GM18867 (cell line): ENCODE measurements at regions not wholly inside any gene's neighbourhood (a gene's known extent, or its start where the extent isn't known, plus 50 kb on each side); places are given as distances from the start of the nearest gene placed in this dataset.
"Not testable (repeated sequence)": the region's sequence is repeated elsewhere in the genome, so short reads cannot be mapped to it uniquely, and the experiment has no call there.

Experiments used
- ATAC-seq: cut with Tn5 transposase; IDR thresholded peaks from one replicate; pipeline ENCODE4 v1.9.1; 2021; ENCODE audit warnings: mild to moderate bottlenecking, moderate library complexity; ENCODE audit not compliant: unreplicated experiment

- ATAC-seq, result not testable (repeated sequence)
Measured at GRCh38 chr1:149228672-149229585, 125.6 kb upstream of the NBPF9 start.

DNA sequence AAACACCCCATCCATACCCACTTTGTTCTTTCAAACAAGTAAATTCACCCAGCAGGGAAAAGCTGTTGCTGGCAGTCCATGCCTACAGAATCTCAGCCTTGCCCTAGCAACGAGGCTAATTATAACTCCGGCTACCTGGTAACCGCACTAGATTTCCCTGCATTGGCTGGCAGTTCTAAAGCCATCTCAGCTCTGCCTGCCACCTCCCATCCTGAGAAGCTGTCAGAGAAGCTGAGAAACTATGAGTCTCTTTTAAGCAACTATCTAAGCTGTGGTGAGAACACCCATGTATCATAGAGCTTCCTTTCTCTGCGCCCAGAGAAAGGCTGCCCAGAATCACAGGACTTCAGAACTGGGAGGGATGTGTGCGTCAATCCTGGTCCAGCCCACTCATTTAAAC is 126.5 kb upstream of the NBPF9 start:
- not testable (repeated sequence) for ATAC-seq

DNA sequence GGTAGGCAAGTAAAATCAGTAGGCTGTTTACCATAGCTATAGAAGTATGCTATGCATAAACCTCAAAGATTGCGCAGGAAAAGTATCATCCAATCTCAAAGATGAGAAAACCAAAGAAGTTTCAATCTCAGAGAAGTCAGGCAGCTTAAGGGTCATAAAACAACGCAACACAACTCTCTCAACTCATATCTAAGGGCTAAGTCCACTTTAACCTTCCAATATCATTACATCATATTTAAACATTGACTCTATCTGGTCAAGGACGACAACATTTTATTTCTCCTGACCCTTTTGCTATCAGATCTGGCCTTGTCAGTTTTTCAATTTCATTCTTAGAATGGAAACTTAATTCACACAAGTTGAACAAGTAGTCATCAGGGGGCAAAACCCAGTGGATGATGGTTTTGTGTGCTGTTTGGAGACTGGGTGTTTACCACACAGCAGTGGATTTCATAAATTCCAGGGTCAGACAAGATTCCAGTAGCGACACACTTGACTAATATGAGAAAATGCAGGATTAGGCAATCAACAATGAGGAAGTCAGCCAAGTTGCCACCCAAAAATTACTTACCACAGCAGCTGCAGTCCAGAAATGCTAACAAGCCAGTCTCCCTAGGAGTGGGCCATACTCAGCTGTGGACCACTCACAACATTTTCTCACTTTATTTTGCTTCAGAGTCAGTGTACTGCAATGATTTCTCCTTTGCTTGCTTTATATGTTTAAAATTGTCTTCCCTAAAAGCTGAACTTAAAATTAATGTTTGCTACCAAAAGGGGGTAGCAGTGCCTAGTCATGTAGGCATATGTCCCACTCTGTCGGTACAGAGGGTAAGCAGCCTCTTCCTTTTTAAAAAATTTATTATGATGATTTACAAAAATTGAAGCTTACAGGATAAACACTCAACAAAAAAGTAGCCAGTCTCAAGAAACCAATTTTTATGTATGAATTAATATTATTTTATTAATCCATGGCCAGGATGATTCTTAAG is 131.9 kb upstream of the NBPF9 start:
- ATAC-seq, result not testable (repeated sequence)

DNA sequence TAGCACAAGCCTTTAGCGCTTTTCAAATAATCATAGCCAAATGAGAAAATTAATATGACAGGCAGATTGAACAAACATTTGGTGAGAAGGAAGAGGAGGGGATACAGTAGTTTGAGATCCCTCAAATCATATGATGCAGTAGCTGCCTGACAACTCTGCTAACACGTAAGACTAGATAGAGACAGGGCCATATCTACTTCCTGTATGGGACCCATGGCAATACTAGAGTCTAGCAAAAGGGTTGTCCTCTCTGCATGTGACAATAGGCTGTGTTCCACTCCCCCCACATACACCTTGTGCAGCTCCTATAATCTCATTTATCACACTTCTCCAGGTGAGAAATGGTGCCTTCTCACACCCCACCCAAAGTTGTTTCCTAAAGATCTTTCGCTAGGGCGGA is 134.2 kb upstream of the NBPF9 start:
- not testable (repeated sequence) for ATAC-seq

GRCh38 chr1:149239897-149240508 is 136.7 kb upstream of the NBPF9 start:
- ATAC-seq, result not testable (repeated sequence)

GRCh38 chr1:149240530-149240929 is 137.2 kb upstream of the NBPF9 start:
- ATAC-seq, result not testable (repeated sequence)

DNA sequence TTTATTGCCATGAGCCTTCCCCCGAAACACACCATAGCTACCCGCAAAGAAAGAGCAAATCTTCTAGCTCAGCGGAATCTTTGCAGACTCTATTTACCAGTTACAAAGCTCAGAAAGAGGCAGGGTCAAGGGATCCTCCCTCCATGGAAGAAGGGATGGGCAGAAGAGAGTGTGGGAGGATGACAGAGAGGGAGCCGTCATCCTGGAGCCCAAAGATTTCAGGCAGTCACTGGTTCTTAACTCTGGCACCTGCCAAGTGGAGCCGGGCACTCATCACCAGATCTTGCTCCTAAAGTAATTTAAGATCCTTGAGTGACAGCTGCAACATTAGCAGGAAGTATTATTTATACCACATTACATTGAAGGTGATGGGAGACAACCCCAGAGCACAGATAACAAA is 137.9 kb upstream of the NBPF9 start:
- ATAC-seq, result not testable (repeated sequence)

DNA sequence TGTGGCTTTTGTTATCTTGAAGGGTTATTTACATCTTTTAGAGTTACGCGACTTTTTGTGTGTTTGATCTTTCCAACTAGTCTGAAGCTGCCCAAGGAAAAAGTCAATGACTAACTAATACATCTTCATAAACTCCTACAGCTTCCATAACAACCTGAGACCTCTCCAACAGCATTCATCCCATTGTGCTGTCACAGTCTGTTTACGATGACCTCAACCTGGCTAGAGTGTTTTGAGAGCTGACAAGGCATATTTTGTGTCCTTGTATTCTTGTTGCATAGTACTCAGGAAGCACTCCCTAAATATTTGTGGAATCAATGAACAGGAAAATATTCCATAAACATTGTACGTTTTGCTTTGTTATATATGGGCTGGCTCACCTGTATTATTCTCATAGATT is 140.2 kb upstream of the NBPF9 start:
- not testable (repeated sequence) for ATAC-seq

DNA sequence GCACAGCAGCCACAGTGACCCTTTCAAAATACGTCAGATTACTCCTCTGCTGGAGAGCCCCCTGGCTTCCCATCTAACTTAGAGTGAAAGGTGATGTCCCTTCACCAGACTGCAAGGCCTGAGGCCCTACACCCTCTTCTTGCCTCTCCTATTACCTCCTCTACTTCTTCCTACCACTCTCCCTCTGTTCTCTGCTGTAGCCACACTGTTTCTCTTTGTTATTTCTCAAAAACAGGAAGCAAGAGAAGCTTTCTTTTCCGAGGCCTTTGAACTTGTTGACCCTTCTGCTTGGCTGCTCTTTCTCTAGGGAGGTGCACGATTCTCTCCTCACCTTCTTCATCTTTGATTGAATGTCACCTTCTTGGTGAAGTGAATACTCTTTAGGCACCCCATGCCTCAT is 141.3 kb upstream of the NBPF9 start:
- ATAC-seq, result not testable (repeated sequence)

- ATAC-seq, result not testable (repeated sequence)
Measured at GRCh38 chr1:149246212-149246611, 142.9 kb upstream of the NBPF9 start.

GRCh38 chr1:149248610-149249009 is 145.3 kb upstream of the NBPF9 start:
- ATAC-seq, result not testable (repeated sequence)

DNA sequence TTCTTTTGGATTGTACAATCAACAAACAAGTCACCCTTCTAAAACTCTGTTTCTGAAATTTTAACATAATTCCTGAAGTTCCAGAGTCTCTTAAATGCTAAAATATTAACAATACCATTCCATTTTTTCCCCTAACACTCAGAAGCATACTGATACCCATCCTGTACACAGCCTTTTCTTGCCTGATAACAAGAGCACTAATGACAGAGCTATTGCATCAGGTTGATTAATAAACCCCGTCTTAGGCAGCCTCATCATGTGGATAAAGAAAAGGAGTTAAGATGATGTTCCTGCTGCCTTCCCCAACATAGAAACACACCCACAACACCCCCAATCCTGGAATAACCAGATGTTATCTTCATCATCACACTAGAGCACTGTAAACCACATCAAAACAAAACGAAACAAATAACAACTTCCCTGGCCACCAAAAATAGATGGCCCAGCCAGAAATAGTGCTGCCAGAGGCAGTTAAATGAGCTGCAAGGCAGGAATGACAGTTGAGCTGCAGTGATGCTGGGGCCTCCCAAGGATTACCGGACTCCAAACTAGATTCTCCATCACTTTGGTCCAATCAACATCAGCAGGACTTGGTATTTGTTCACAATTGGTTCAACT is 146.6 kb upstream of the NBPF9 start:
- not testable (repeated sequence) for ATAC-seq

DNA sequence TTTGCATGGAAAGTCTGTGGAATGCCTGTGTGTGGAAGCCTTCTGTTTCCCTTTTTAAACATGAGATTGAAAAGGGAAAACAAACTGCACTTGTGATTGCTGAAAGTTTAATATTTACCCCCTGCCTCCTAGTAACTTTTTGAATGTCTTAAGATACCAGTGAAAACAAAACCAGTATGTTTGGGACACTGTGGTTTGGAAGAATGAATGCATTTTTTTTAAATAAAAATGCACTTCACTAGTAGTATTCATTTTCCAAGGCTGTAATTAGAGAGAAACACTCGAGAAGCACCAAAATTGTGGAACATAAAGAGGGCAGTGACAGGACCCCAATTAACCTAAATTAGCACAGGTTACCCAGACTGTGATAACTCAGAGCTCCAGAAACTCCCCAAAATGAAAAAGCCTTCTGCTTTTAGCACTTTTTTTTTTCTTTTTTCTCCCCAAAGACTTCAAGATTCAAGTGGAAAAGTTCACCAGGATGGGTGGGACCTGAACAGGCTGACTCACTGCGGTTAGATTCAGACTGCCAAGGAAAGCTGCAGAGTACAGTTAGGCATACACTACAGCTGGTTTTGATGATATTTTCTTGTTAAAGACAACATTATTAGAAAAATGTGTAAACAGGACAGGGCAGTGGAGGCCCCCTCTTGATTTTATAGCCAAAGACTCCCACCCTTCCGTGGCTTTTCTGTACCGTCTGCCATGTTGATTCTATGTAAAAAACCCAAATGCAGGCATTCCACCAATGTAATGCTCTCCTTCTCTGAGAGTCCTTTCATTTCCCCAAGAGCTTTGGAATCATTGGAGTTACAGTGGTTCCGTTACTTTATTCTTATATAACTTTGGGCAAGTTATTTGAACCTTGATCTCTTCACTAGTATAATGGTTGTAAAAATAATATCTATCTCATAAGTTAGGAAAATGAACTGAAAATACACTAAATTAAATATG is 151.8 kb upstream of the NBPF9 start:
- not testable (repeated sequence) for ATAC-seq

- not testable (repeated sequence) for ATAC-seq
Measured at GRCh38 chr1:149260284-149260683, 156.9 kb upstream of the NBPF9 start.

- ATAC-seq, result not testable (repeated sequence)
Measured at GRCh38 chr1:149260736-149261340, 157.5 kb upstream of the NBPF9 start.

- ATAC-seq, result not testable (repeated sequence)
Measured at GRCh38 chr1:149267287-149267686, 163.9 kb upstream of the NBPF9 start.

DNA sequence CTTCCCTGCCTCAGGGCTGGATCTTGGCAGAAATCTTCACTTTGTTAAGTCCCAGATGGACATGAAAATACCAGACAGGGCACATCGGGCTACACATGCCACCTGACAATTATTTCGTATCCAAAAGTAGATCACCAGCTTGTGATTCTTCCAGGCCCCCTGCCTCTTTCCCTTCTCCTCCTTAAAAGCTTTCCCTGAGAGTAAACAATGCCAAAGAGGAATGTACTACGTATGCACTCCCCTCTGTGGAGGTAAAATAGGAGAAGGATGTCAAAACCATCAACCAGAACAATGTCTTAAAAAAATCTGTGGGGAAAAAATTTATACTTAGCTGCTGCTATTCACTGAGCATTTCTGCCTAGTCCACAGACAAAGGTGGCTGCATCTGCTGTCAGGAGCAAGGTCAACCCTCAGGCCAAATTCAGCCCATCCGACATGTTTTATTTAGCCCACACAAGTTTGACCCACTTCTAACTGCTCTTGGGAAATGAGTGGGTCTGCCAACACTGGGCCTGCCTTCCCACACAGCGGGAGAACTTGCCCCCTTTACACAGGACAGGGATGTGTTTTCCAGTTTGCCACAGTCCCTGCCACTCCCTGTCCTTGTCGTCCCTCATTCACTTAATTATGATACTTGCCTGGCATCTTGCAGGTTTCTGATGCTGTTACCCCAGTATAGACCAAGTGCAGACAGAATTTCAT is 165.8 kb upstream of the NBPF9 start:
- ATAC-seq, result not testable (repeated sequence)

DNA sequence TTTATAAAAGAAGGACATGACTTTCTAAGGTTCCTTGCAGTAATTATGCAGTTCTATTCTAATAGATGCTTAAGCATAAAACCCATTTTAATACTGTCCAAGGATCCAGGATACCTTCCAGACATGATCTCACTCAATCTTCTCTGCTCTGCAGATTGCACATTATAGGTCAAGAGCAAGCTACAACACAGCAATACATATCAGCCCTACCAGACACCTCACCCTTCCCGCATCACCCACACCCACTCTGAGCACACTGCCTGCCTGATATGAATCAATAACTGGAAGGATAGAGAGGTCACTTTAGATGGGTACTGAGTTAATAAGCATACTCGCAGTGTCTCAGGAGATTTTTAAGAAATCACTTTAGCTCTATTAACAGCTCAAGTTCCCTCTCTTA is 166.5 kb upstream of the NBPF9 start:
- not testable (repeated sequence) for ATAC-seq
